ENCODE measurements at regions not wholly inside any gene's neighbourhood (a gene's known extent, or its start where the extent isn't known, plus 50 kb on each side); places are given as distances from the start of the nearest gene placed in this dataset.

DNA sequence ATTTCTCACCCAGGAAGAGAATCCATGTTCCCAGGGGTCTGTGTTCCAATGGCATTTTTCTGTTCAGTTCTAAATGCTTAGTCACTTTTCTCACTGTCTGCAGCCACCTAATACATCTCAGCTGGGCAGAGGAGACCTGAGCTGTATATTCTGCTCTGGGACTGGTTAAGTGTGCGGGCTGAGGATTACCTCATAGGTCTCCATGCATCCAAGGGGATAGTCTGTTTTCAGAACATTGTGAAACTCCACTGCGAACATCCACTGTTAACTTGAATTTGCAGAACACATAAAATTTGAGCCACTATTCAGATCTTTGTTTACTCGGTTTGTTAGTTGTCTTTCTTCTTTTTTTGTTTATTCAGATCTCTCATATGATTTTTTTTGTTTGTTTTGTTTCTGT is 947.1 kb downstream of the TFAP2A start:
- Histone ChIP-seq H3K9me1 (replicated peaks; ENCODE audit: control insufficient read depth, extremely low read depth, insufficient read depth, low read length) (no peaks in the 10 kb centered on the region), H3K79me2 (ENCODE audit: control insufficient read depth, insufficient read depth, low read length) (no peaks in the 10 kb centered on the region), H3K36me3 (ENCODE audit: control insufficient read depth in 2 of 2, extremely low read depth in 1 of 2, insufficient read depth in 2 of 2, low read length in 2 of 2) (no peaks in the 10 kb centered on the region), H3K9me3 (replicated peaks; ENCODE audit: control insufficient read depth, insufficient read depth, low read length) (peaks cover 2% of the 10 kb centered on the region), H2AFZ (ENCODE audit: low read depth, low read length) (no peak overlapping the region), H3K4me1 (ENCODE audit: control insufficient read depth, extremely low read depth, insufficient read depth, low read length) (no peaks in the 10 kb centered on the region), H3K27me3 (ENCODE audit: control insufficient read depth in 2 of 2, insufficient read depth in 2 of 2, low read length in 2 of 2) (no peaks in the 10 kb centered on the region), H3K9ac (replicated peaks; ENCODE audit: extremely low read depth, insufficient read depth, low read length) (no peak overlapping the region), H3K4me2 (ENCODE audit: insufficient read depth, low read length) (no peak overlapping the region), H3K4me3 (replicated peaks in 1 of 3; ENCODE audit: insufficient read depth in 1 of 3, low read depth in 1 of 3, low read length in 3 of 3) (no peak overlapping the region), H4K20me1 (replicated peaks; ENCODE audit: control insufficient read depth, extremely low read depth, insufficient read depth, low read length) (no peaks in the 10 kb centered on the region), H3K27ac (ENCODE audit: insufficient read depth, low read depth, low read length) (no peak overlapping the region)
- no TSS peak for BruUV-seq (replicated peaks)
- CTCF ChIA-PET: interaction anchor here (1.3 kb wide), 1 partner anchor 14 kb away, joined by 4 read pairs; no protein-coding TSS in a partner anchor
- intact Hi-C loops (cut with micrococcal nuclease) (no loop called here), dilution Hi-C loops (cut with MboI; ENCODE audit: extremely low pct_ligation_motif_present, low sequenced_read_pairs) (no loop called here)
- POLR2A ChIA-PET: no interaction called here
- DNase-seq (ENCODE audit: low read depth, low spot score) (no peak), FAIRE-seq (no peak)
- TF ChIP-seq POLR2AphosphoS5 (IDR thresholded peaks at IDR 0.05; ENCODE audit: insufficient read depth, low read depth, low read length) (no peak), POLR2A (IDR thresholded peaks at IDR 0.05; ENCODE audit: low read depth, low read length) (no peak), EZH2 (IDR thresholded peaks at IDR 0.05; ENCODE audit: borderline replicate concordance, low read depth, low read length, severe bottlenecking) (no peak), JUN (IDR thresholded peaks at IDR 0.05; ENCODE audit: borderline replicate concordance, insufficient read depth, insufficient read length, low read depth) (no peak), FOS (IDR thresholded peaks at IDR 0.05; ENCODE audit: borderline replicate concordance, insufficient read depth, low read length) (no peak), GATA2 (IDR thresholded peaks at IDR 0.05; ENCODE audit: insufficient read depth, insufficient read length, low read depth, low read length) (no peak), MYC (IDR thresholded peaks at IDR 0.05; ENCODE audit: low read depth, low read length) (no peak)
- TF ChIP-seq, protein P1, sequence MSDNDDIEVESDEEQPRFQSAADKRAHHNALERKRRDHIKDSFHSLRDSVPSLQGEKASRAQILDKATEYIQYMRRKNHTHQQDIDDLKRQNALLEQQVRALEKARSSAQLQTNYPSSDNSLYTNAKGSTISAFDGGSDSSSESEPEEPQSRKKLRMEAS (IDR thresholded peaks at IDR 0.05; ENCODE audit: insufficient read depth, insufficient read length): no peak
- TF ChIP-seq, protein P2, sequence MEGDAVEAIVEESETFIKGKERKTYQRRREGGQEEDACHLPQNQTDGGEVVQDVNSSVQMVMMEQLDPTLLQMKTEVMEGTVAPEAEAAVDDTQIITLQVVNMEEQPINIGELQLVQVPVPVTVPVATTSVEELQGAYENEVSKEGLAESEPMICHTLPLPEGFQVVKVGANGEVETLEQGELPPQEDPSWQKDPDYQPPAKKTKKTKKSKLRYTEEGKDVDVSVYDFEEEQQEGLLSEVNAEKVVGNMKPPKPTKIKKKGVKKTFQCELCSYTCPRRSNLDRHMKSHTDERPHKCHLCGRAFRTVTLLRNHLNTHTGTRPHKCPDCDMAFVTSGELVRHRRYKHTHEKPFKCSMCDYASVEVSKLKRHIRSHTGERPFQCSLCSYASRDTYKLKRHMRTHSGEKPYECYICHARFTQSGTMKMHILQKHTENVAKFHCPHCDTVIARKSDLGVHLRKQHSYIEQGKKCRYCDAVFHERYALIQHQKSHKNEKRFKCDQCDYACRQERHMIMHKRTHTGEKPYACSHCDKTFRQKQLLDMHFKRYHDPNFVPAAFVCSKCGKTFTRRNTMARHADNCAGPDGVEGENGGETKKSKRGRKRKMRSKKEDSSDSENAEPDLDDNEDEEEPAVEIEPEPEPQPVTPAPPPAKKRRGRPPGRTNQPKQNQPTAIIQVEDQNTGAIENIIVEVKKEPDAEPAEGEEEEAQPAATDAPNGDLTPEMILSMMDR (IDR thresholded peaks at IDR 0.05; ENCODE audit: extremely low read depth in 1 of 2, insufficient read depth in 1 of 2, low read depth in 1 of 2, low read length in 2 of 2): no peak
